ENCODE measurements at regions not wholly inside any gene's neighbourhood (a gene's known extent, or its start where the extent isn't known, plus 50 kb on each side); places are given as distances from the start of the nearest gene placed in this dataset.

DNA sequence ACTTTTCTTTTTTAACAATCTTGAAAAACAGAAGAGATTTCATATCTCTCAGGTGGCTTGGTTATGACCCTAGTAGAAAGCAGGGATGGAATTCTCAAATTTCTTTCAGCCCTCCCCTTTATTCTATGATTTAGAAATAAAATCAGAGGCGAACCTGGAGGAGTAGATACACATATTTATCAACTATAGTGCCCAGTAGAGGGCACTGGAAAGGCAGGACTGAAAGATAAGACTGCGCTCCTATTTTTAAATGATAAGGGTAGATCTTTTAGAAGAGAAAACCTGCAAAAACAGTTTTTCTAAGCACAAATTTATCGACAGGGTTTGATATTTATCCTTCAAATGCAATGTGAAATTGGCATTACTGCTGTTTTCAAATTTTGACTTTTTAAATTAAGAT lies 1296.6 kb downstream of the EPHA7 start:
- POLR2A ChIA-PET (ENCODE audit: low non-redundant PET) = no interaction called here
- H3K27me3 ChIP-seq (replicated peaks; ENCODE audit: insufficient read depth, low read depth, low read length, poor library complexity) = no peaks in the 10 kb centered on the region
- H3K4me1 ChIP-seq (ENCODE audit: insufficient read depth, low read length, poor library complexity, severe bottlenecking) = no peaks in the 10 kb centered on the region
- intact Hi-C loops (cut with micrococcal nuclease; ENCODE audit: unreplicated experiment) = loop anchor here (10.0 kb wide), 1 partner anchor 522 kb away; no protein-coding TSS in a partner anchor
- no peaks in the 10 kb centered on the region for H3K9me3 ChIP-seq (ENCODE audit: low read depth, low read length, poor library complexity, severe bottlenecking)
- CTCF ChIA-PET = no interaction called here
- TF ChIP-seq CTCF (conservative IDR thresholded peaks at IDR 0.05; ENCODE audit: low read depth, low read length) (peak; percentile 60), EZH2 (IDR thresholded peaks at IDR 0.05; ENCODE audit: borderline replicate concordance, low read depth, low read length, poor library complexity, severe bottlenecking) (no peak)
- H3K36me3 ChIP-seq (ENCODE audit: insufficient read depth, low read length, poor library complexity, severe bottlenecking) = no peaks in the 10 kb centered on the region
- peak; percentile 28 for DNase-seq (ENCODE audit: low spot score)
- no TSS peak for BruUV-seq (replicated peaks)
- H3K4me3 ChIP-seq (ENCODE audit: low read depth, low read length, poor library complexity, severe bottlenecking) = no peak overlapping the region
- no peak overlapping the region for H3K27ac ChIP-seq (ENCODE audit: low read depth, low read length, poor library complexity, severe bottlenecking)

DNA sequence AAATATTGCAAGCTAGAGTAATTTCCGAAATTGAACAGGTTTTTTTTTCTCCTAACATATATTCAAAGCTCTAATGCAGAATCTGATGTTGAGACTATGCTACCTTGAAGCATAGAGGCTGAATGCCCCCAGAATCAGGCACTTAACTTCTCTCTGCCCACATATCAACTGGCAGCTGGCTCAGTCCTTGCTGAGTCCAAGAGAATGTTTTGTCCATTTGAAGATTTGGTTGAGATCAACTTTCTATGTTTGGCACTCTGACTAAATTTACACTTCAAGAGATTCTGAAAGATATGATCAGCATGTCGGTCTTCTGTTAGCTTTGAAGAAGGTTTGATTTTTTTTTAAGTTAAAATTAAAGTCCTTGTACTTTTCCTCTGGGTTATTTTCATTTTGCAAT lies 1298.1 kb downstream of the EPHA7 start:
- BruUV-seq (replicated peaks) = no TSS peak
- Histone ChIP-seq H3K36me3 (ENCODE audit: insufficient read depth, low read length, poor library complexity, severe bottlenecking) (no peaks in the 10 kb centered on the region), H3K4me1 (ENCODE audit: insufficient read depth, low read length, poor library complexity, severe bottlenecking) (no peaks in the 10 kb centered on the region), H3K27ac (ENCODE audit: low read depth, low read length, poor library complexity, severe bottlenecking) (no peak overlapping the region), H3K27me3 (replicated peaks; ENCODE audit: insufficient read depth, low read depth, low read length, poor library complexity) (no peaks in the 10 kb centered on the region), H3K9me3 (ENCODE audit: low read depth, low read length, poor library complexity, severe bottlenecking) (no peaks in the 10 kb centered on the region), H3K4me3 (ENCODE audit: low read depth, low read length, poor library complexity, severe bottlenecking) (no peak overlapping the region)
- ChIA-PET CTCF (no interaction called here), POLR2A (ENCODE audit: low non-redundant PET) (no interaction called here)
- intact Hi-C loops (cut with micrococcal nuclease; ENCODE audit: unreplicated experiment) = loop anchor here (10.0 kb wide), 1 partner anchor 524 kb away; no protein-coding TSS in a partner anchor
- DNase-seq (ENCODE audit: low spot score) = no peak
- TF ChIP-seq CTCF (conservative IDR thresholded peaks at IDR 0.05; ENCODE audit: low read depth, low read length) = no peak

- POLR2A ChIA-PET (ENCODE audit: low non-redundant PET) = no interaction called here
Measured at GRCh38 chr6:92117800-92118199, 1301.6 kb downstream of the EPHA7 start.

More at GRCh38 chr6:92117800-92118199, 1301.6 kb downstream of the EPHA7 start:
- CTCF ChIA-PET = no interaction called here
- Histone ChIP-seq H3K27ac (ENCODE audit: low read depth, low read length, poor library complexity, severe bottlenecking) (no peak overlapping the region), H3K36me3 (ENCODE audit: insufficient read depth, low read length, poor library complexity, severe bottlenecking) (no peaks in the 10 kb centered on the region), H3K27me3 (replicated peaks; ENCODE audit: insufficient read depth, low read depth, low read length, poor library complexity) (no peaks in the 10 kb centered on the region), H3K9me3 (ENCODE audit: low read depth, low read length, poor library complexity, severe bottlenecking) (no peaks in the 10 kb centered on the region), H3K4me1 (ENCODE audit: insufficient read depth, low read length, poor library complexity, severe bottlenecking) (no peaks in the 10 kb centered on the region), H3K4me3 (ENCODE audit: low read depth, low read length, poor library complexity, severe bottlenecking) (no peak overlapping the region)
- no TSS peak for BruUV-seq (replicated peaks)
- TF ChIP-seq CTCF (conservative IDR thresholded peaks at IDR 0.05; ENCODE audit: low read depth, low read length) (no peak), EZH2 (IDR thresholded peaks at IDR 0.05; ENCODE audit: borderline replicate concordance, low read depth, low read length, poor library complexity, severe bottlenecking) (no peak)
- intact Hi-C loops (cut with micrococcal nuclease; ENCODE audit: unreplicated experiment) = no loop called here
- DNase-seq (ENCODE audit: low spot score) = no peak

Data from A673 (cell line).